Keratinocyte (primary cell): ENCODE measurements at regions not wholly inside any gene's neighbourhood (a gene's known extent, or its start where the extent isn't known, plus 50 kb on each side); places are given as distances from the start of the nearest gene placed in this dataset.

Experiments used
- DNase-seq: peaks from one replicate; pipeline ENCODE4 v3.0.0-alpha.2; 2011; ENCODE audit warnings: low read depth, missing footprints, low spot score
- FAIRE-seq: peaks from 2 replicates; lab custom pipeline; 2011; peaks lifted over from hg19 to GRCh38; lab: Jason Lieb, UNC
- H2AFZ ChIP-seq: 2 replicates; pipeline ENCODE4 v1.6.0; 2012; ENCODE audit warnings: low read length, control low read depth, inconsistent platforms; ENCODE audit not compliant: control insufficient read depth
- H3K27ac ChIP-seq: 2 replicates; pipeline ENCODE4 v1.5.1; 2011; ENCODE audit warnings: low read length; ENCODE audit not compliant: control insufficient read depth, insufficient read depth
- H3K27me3 ChIP-seq: 3 replicates; pipeline ENCODE4 v1.6.0; 2011; ENCODE audit warnings: low read length; ENCODE audit not compliant: control insufficient read depth, insufficient read depth; ENCODE audit errors: extremely low read depth
- H3K36me3 ChIP-seq, 2 experiments: 2 replicates in 1 of 2; 3 replicates in 1 of 2; pipeline ENCODE4 v1.5.1; 2011; ENCODE audit warnings: low read length in 2 of 2, mild to moderate bottlenecking in 1 of 2; ENCODE audit not compliant: control insufficient read depth in 2 of 2, insufficient read depth in 2 of 2; ENCODE audit errors: extremely low read depth in 1 of 2
- H3K4me1 ChIP-seq: 3 replicates; pipeline ENCODE4 v1.5.1; 2011; ENCODE audit warnings: low read length; ENCODE audit not compliant: control insufficient read depth, insufficient read depth; ENCODE audit errors: extremely low read depth
- H3K4me2 ChIP-seq: 3 replicates; pipeline ENCODE4 v1.6.0; 2011; ENCODE audit warnings: low read depth, low read length; ENCODE audit not compliant: control insufficient read depth, insufficient read depth; ENCODE audit errors: extremely low read depth
- H3K4me3 ChIP-seq, 3 experiments: fragments of 200-600 bp in 1 of 3; sonication (generic) in 1 of 3; 2 replicates in 2 of 3; 3 replicates in 1 of 3; pipeline ENCODE4 v1.5.1; 2011 to 2016; ENCODE audit warnings: low read length in 3 of 3, mild to moderate bottlenecking in 3 of 3, control low read depth in 2 of 3, inconsistent platforms in 1 of 3, low read depth in 1 of 3, mixed read lengths in 1 of 3, mixed run types in 1 of 3, moderate library complexity in 1 of 3; ENCODE audit not compliant: control insufficient read depth in 2 of 3, insufficient read depth in 2 of 3; ENCODE audit errors: extremely low read depth in 1 of 3
- H3K79me2 ChIP-seq: 2 replicates; pipeline ENCODE4 v1.6.0; 2012; ENCODE audit warnings: low read length; ENCODE audit not compliant: control insufficient read depth, insufficient read depth
- H3K9ac ChIP-seq: 3 replicates; pipeline ENCODE4 v1.6.0; 2011; ENCODE audit warnings: low read length; ENCODE audit not compliant: control insufficient read depth, insufficient read depth; ENCODE audit errors: extremely low read depth
- H3K9me1 ChIP-seq: 3 replicates; pipeline ENCODE4 v1.6.0; 2011; ENCODE audit warnings: low read length; ENCODE audit not compliant: control insufficient read depth, insufficient read depth; ENCODE audit errors: extremely low read depth
- H3K9me3 ChIP-seq: 2 replicates; pipeline ENCODE4 v1.5.1; 2012; ENCODE audit warnings: low read depth, low read length; ENCODE audit not compliant: control insufficient read depth
- H4K20me1 ChIP-seq: 3 replicates; pipeline ENCODE4 v1.6.0; 2011; ENCODE audit warnings: low read length; ENCODE audit not compliant: control insufficient read depth, insufficient read depth; ENCODE audit errors: extremely low read depth
- CTCF ChIP-seq, 3 experiments: IDR thresholded peaks in 1 of 3; conservative IDR thresholded peaks in 1 of 3; optimal IDR thresholded peaks in 1 of 3; 2 replicates in 2 of 3; 3 replicates in 1 of 3; pipeline versions ENCODE3 to v1.5.1; 2011; ENCODE audit warnings: low read length in 3 of 3, mild to moderate bottlenecking in 3 of 3, moderate library complexity in 2 of 3, control low read depth in 1 of 3, inconsistent platforms in 1 of 3; ENCODE audit not compliant: insufficient read depth in 2 of 3; ENCODE audit errors: extremely low read depth in 1 of 3
- EZH2 ChIP-seq: IDR thresholded peaks from one replicate; pipeline ENCODE4 v1.6.1; 2012; ENCODE audit warnings: inconsistent platforms, mild to moderate bottlenecking, low read length, moderate library complexity
- dilution Hi-C: fragments of 300-500 bp; cut with MboI; formaldehyde crosslinking; loops from one replicate; pipeline ENCODE4 v1.7.0; 2020; ENCODE audit warnings: low sequenced_read_pairs; ENCODE audit not compliant: extremely low pct_ligation_motif_present

- Histone ChIP-seq H3K9ac (no peak overlapping the region), H3K79me2 (no peaks in the 10 kb centered on the region), H3K9me1 (no peaks in the 10 kb centered on the region), H4K20me1 (no peaks in the 10 kb centered on the region), H3K4me2 (no peak overlapping the region), H3K27ac (no peak overlapping the region), H3K27me3 (no peaks in the 10 kb centered on the region), H3K4me1 (no peaks in the 10 kb centered on the region), H3K36me3 (no peaks in the 10 kb centered on the region), H3K4me3 (no peak overlapping the region), H2AFZ (no peak overlapping the region), H3K9me3 (no peaks in the 10 kb centered on the region)
- FAIRE-seq (no peak), DNase-seq (no peak)
- TF ChIP-seq CTCF (optimal IDR thresholded peaks at IDR 0.05 in 1 of 3, IDR thresholded peaks at IDR 0.05 in 1 of 3, conservative IDR thresholded peaks at IDR 0.05 in 1 of 3; ENCODE audit: extremely low read depth in 1 of 3, insufficient read depth in 2 of 3, low read length in 3 of 3) (no peak), EZH2 (no peak)
- dilution Hi-C loops = no loop called here
Measured at GRCh38 chr20:43283126-43283525, 93.4 kb upstream of the PTPRT start.

GRCh38 chr20:43271980-43272379, 82.3 kb upstream of the PTPRT start:
- H3K4me2 ChIP-seq = no peak overlapping the region
- H3K27me3 ChIP-seq = no peaks in the 10 kb centered on the region
- no peak for DNase-seq
- H3K9me1 ChIP-seq = no peaks in the 10 kb centered on the region
- no peaks in the 10 kb centered on the region for H3K4me1 ChIP-seq
- no peaks in the 10 kb centered on the region for H3K79me2 ChIP-seq
- H2AFZ ChIP-seq = no peak overlapping the region
- peaks cover 2% of the 10 kb centered on the region for H3K9me3 ChIP-seq
- no peak overlapping the region for H3K27ac ChIP-seq
- H3K36me3 ChIP-seq = no peaks in the 10 kb centered on the region
- no peak overlapping the region for H3K4me3 ChIP-seq
- H4K20me1 ChIP-seq = no peaks in the 10 kb centered on the region
- no peak for TF ChIP-seq EZH2
- TF ChIP-seq CTCF (optimal IDR thresholded peaks at IDR 0.05 in 1 of 3, IDR thresholded peaks at IDR 0.05 in 1 of 3, conservative IDR thresholded peaks at IDR 0.05 in 1 of 3; ENCODE audit: extremely low read depth in 1 of 3, insufficient read depth in 2 of 3, low read length in 3 of 3) = no peak
- FAIRE-seq = no peak
- dilution Hi-C loops = no loop called here
- no peak overlapping the region for H3K9ac ChIP-seq
